WTC11 (cell line): ENCODE measurements at regions not wholly inside any gene's neighbourhood (a gene's known extent, or its start where the extent isn't known, plus 50 kb on each side); places are given as distances from the start of the nearest gene placed in this dataset.

ENCODE experiments used
- ATAC-seq: fragments of 200-7000 bp; cut with Tn5 transposase; 2 replicates; pipeline ENCODE4 v1.10.0; 2021; ENCODE audit warnings: mild to moderate bottlenecking, moderate library complexity
- CTCF ChIA-PET: fragments of 300-600 bp; sonication (Branson Sonifier 250); formaldehyde crosslinking; loops from one replicate; lab custom pipeline; 2021; ENCODE audit warnings: antibody characterized with exemption; lab: Charles Lee
- POLR2A ChIA-PET: fragments of 350-600 bp; sonication (Branson Sonifier 250); formaldehyde crosslinking; loops from one replicate; lab custom pipeline; 2021; ENCODE audit warnings: antibody characterized with exemption; lab: Charles Lee
- DNase-seq: peaks from one replicate; pipeline ENCODE4 v3.0.0; 2021; ENCODE audit warnings: low spot score
- H3K27ac Mint-ChIP-seq: 2 replicates; pipeline ENCODE4 v1.8.0; 2021; ENCODE audit warnings: mixed read lengths
- H3K27me3 Mint-ChIP-seq: 2 replicates; pipeline ENCODE4 v1.8.0; 2021; ENCODE audit warnings: low read depth, mild to moderate bottlenecking, moderate library complexity, mixed read lengths
- H3K36me3 Mint-ChIP-seq: 2 replicates; pipeline ENCODE4 v1.8.0; 2021; ENCODE audit warnings: mixed read lengths
- H3K4me1 Mint-ChIP-seq: 2 replicates; pipeline ENCODE4 v1.8.0; 2022; ENCODE audit warnings: mixed read lengths
- H3K4me3 Mint-ChIP-seq: 2 replicates; pipeline ENCODE4 v1.8.0; 2021; ENCODE audit warnings: mild to moderate bottlenecking, moderate library complexity, mixed read lengths
- H3K9me3 Mint-ChIP-seq: 2 replicates; pipeline ENCODE4 v1.8.0; 2021; ENCODE audit warnings: mixed read lengths
- ATF3 ChIP-seq: sonication (generic); formaldehyde crosslinking; conservative IDR thresholded peaks from 2 replicates; pipeline ENCODE4 v1.8.1; 2022; ENCODE audit warnings: mild to moderate bottlenecking, missing genetic modification reagents
- CREB1 ChIP-seq: sonication (generic); formaldehyde crosslinking; IDR thresholded peaks from 2 replicates; pipeline ENCODE4 v1.8.0; 2023; ENCODE audit warnings: mild to moderate bottlenecking, missing genetic modification reagents
- CREM ChIP-seq: sonication (generic); formaldehyde crosslinking; IDR thresholded peaks from 2 replicates; pipeline ENCODE4 v1.8.1; 2022; ENCODE audit warnings: mild to moderate bottlenecking, missing genetic modification reagents, moderate library complexity
- FOXK1 ChIP-seq: sonication (generic); formaldehyde crosslinking; IDR thresholded peaks from 2 replicates; pipeline ENCODE4 v1.8.0; 2022; ENCODE audit warnings: mild to moderate bottlenecking, moderate library complexity, missing genetic modification reagents
- FOXP4 ChIP-seq: sonication (generic); formaldehyde crosslinking; IDR thresholded peaks from 2 replicates; pipeline ENCODE4 v1.8.0; 2022; ENCODE audit warnings: mild to moderate bottlenecking, missing genetic modification reagents
- MAX ChIP-seq: sonication (generic); formaldehyde crosslinking; IDR thresholded peaks from 2 replicates; pipeline ENCODE4 v1.8.0; 2022; ENCODE audit warnings: mild to moderate bottlenecking, missing genetic modification reagents
- NFATC4 ChIP-seq: fragments of 250-450 bp; sonication (Bioruptor Pico); IDR thresholded peaks from 2 replicates; pipeline ENCODE4 v1.9.0; 2021; ENCODE audit warnings: mild to moderate bottlenecking
- OVOL2 ChIP-seq: fragments of 250-450 bp; sonication (Bioruptor Pico); IDR thresholded peaks from 2 replicates; pipeline ENCODE4 v1.9.0; 2021; ENCODE audit warnings: mild to moderate bottlenecking, borderline replicate concordance
- SMAD3 ChIP-seq: sonication (generic); formaldehyde crosslinking; IDR thresholded peaks from 2 replicates; pipeline ENCODE4 v1.8.0; 2022; ENCODE audit warnings: missing genetic modification reagents, mild to moderate bottlenecking, borderline replicate concordance
- SP1 ChIP-seq: sonication (generic); formaldehyde crosslinking; conservative IDR thresholded peaks from 2 replicates; pipeline ENCODE4 v1.8.1; 2022; ENCODE audit warnings: missing genetic modification reagents
- TEAD4 ChIP-seq: sonication (generic); formaldehyde crosslinking; IDR thresholded peaks from 2 replicates; pipeline ENCODE4 v1.8.0; 2022; ENCODE audit warnings: mild to moderate bottlenecking, missing genetic modification reagents
- TP53 ChIP-seq: sonication (generic); formaldehyde crosslinking; IDR thresholded peaks from 2 replicates; pipeline ENCODE4 v1.8.1; 2023; ENCODE audit warnings: mild to moderate bottlenecking, missing genetic modification reagents
- ZBTB21 ChIP-seq: sonication (generic); formaldehyde crosslinking; IDR thresholded peaks from 2 replicates; pipeline ENCODE4 v1.8.1; 2023; ENCODE audit warnings: mild to moderate bottlenecking, missing genetic modification reagents, borderline replicate concordance
- ZBTB43 ChIP-seq: sonication (generic); formaldehyde crosslinking; IDR thresholded peaks from 2 replicates; pipeline ENCODE4 v1.8.1; 2023; ENCODE audit warnings: mild to moderate bottlenecking, missing genetic modification reagents
- ZNF121 ChIP-seq: sonication (generic); formaldehyde crosslinking; IDR thresholded peaks from 2 replicates; pipeline ENCODE4 v1.8.0; 2023; ENCODE audit warnings: missing genetic modification reagents
- ZNF138 ChIP-seq: sonication (generic); formaldehyde crosslinking; conservative IDR thresholded peaks from 2 replicates; pipeline ENCODE4 v1.8.1; 2022; ENCODE audit warnings: mild to moderate bottlenecking, moderate library complexity, missing genetic modification reagents
- ZNF263 ChIP-seq: sonication (generic); formaldehyde crosslinking; IDR thresholded peaks from 2 replicates; pipeline ENCODE4 v1.8.1; 2022; ENCODE audit warnings: low read depth, mild to moderate bottlenecking, moderate library complexity, missing genetic modification reagents
- ZNF425 ChIP-seq: fragments of 250-450 bp; sonication (Bioruptor Pico); conservative IDR thresholded peaks from 2 replicates; pipeline ENCODE4 v1.9.0; 2021; ENCODE audit warnings: mild to moderate bottlenecking
- ZNF532 ChIP-seq: fragments of 250-450 bp; sonication (Bioruptor Pico); IDR thresholded peaks from 2 replicates; pipeline ENCODE4 v1.9.0; 2021; ENCODE audit warnings: mild to moderate bottlenecking, borderline replicate concordance

GRCh38 chr6:74872754-74873476, 332.9 kb downstream of the COL12A1 start:
- H3K4me1 Mint-ChIP-seq, result no peaks in the 10 kb centered on the region
- no peak overlapping the region for H3K4me3 Mint-ChIP-seq
- H3K36me3 Mint-ChIP-seq, result no peaks in the 10 kb centered on the region
- TF ChIP-seq ZBTB21 (CRISPR knock-in tag) (no peak), CREB1 (no peak), CREM (CRISPR knock-in tag) (no peak), SMAD3 (CRISPR knock-in tag) (no peak), ZNF532 (CRISPR knock-in tag) (no peak), ZNF263 (CRISPR knock-in tag) (no peak), TEAD4 (no peak), ZNF138 (CRISPR knock-in tag) (no peak), MAX (CRISPR knock-in tag) (no peak), ZBTB43 (CRISPR knock-in tag) (no peak), FOXP4 (CRISPR knock-in tag) (no peak), NFATC4 (no peak), FOXK1 (no peak), OVOL2 (CRISPR knock-in tag) (no peak), ZNF425 (CRISPR knock-in tag) (no peak), SP1 (CRISPR knock-in tag) (no peak), ATF3 (CRISPR knock-in tag) (no peak), ZNF121 (CRISPR knock-in tag) (no peak), TP53 (CRISPR knock-in tag) (no peak)
- no peak for ATAC-seq
- ChIA-PET POLR2A (no interaction called here), CTCF (no interaction called here)
- no peaks in the 10 kb centered on the region for H3K27me3 Mint-ChIP-seq
- no peak for DNase-seq
- H3K27ac Mint-ChIP-seq, result no peak overlapping the region
- peaks cover 25% of the 10 kb centered on the region for H3K9me3 Mint-ChIP-seq
